MCF 10A (cell line): ENCODE measurements at regions not wholly inside any gene's neighbourhood (a gene's known extent, or its start where the extent isn't known, plus 50 kb on each side); places are given as distances from the start of the nearest gene placed in this dataset.
A peak's percentile ranks its signal among the peaks of the same experiment; 100 is the strongest.

ENCODE experiments used
- BruUV-seq: library from RNA; stranded (reverse); fragments of 400-500 nt; replicated peaks from 2 replicates; lab custom pipeline; 2021; lab: Mats Ljungman, UMichigan
- CTCF ChIA-PET: fragments of 300-600 bp; sonication (Branson Sonifier 250); formaldehyde crosslinking; extraction: SDS; loops from one replicate; lab custom pipeline; 2021; ENCODE audit warnings: antibody characterized with exemption, inconsistent platforms; lab: Yijun Ruan, JAX
- POLR2A ChIA-PET: fragments of 300-600, 350-650 bp; sonication (Branson Sonifier 250); formaldehyde crosslinking; extraction: SDS; loops from one replicate; lab custom pipeline; 2020; ENCODE audit warnings: antibody characterized with exemption, inconsistent platforms; lab: Yijun Ruan, JAX
- DNase-seq: peaks from one replicate; pipeline ENCODE4 v3.0.0-alpha.2; 2018; ENCODE audit not compliant: unreplicated experiment
- H3K27ac Mint-ChIP-seq: one replicate; pipeline ENCODE4 v1.8.0; 2022; ENCODE audit warnings: mild to moderate bottlenecking, low read depth, mixed read lengths; ENCODE audit not compliant: unreplicated experiment
- H3K27me3 Mint-ChIP-seq: one replicate; pipeline ENCODE4 v1.8.0; 2022; ENCODE audit warnings: mixed read lengths; ENCODE audit not compliant: insufficient read depth, unreplicated experiment
- H3K36me3 Mint-ChIP-seq: one replicate; pipeline ENCODE4 v1.8.0; 2022; ENCODE audit warnings: mild to moderate bottlenecking, moderate library complexity, mixed read lengths; ENCODE audit not compliant: insufficient read depth, unreplicated experiment
- H3K4me1 Mint-ChIP-seq: one replicate; pipeline ENCODE4 v1.8.0; 2022; ENCODE audit warnings: mixed read lengths; ENCODE audit not compliant: insufficient read depth, unreplicated experiment
- H3K4me3 Mint-ChIP-seq: one replicate; pipeline ENCODE4 v1.8.0; 2022; ENCODE audit warnings: mild to moderate bottlenecking, moderate library complexity, mixed read lengths; ENCODE audit not compliant: unreplicated experiment
- H3K9me3 Mint-ChIP-seq: one replicate; pipeline ENCODE4 v1.8.0; 2022; ENCODE audit warnings: mixed read lengths; ENCODE audit not compliant: unreplicated experiment
- intact Hi-C: fragments of 100-400 bp; cut with micrococcal nuclease; formaldehyde crosslinking; loops from 2 replicates; pipeline ENCODE4 v1.14.1; 2022
- TF ChIP-seq, protein P1 (sequence below): fragments of 200-600 bp; IDR thresholded peaks from one replicate; pipeline ENCODE4 v1.8.0; 2022; ENCODE audit warnings: antibody characterized with exemption, mild to moderate bottlenecking; ENCODE audit not compliant: unreplicated experiment

DNA sequence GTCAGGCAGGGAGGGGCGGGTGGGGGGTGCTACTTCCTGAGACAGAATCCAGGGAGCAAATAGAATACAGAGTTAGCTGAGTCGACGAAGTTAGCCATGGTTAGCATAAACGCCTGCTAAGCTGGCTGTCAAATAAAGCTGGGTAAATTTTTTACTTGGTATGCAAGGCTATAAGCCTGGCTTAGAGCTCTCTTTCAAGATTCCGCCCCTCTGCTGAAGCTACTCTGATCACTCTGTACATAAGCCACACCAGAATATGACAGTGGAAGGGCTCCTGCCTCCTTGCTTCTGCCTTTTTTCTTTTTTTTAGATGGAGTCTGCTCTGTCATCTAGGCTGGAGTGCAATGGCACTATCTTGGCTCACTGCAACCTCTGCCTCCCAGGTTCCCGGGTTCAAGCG lies 58.3 kb downstream of the CYRIA start:
- H3K9me3 Mint-ChIP-seq: no peaks in the 10 kb centered on the region
- ChIA-PET CTCF (interaction anchor here (0.6 to 2.1 kb wide), 9 partner anchors 16 to 1101 kb away, joined by 3 to 11 read pairs (median 4); no protein-coding TSS in a partner anchor), POLR2A (no interaction called here)
- H3K27me3 Mint-ChIP-seq: no peaks in the 10 kb centered on the region
- no peak for DNase-seq
- no peak overlapping the region for H3K4me3 Mint-ChIP-seq
- intact Hi-C loops: no loop called here
- no peak overlapping the region for H3K27ac Mint-ChIP-seq
- TF ChIP-seq, protein P1, sequence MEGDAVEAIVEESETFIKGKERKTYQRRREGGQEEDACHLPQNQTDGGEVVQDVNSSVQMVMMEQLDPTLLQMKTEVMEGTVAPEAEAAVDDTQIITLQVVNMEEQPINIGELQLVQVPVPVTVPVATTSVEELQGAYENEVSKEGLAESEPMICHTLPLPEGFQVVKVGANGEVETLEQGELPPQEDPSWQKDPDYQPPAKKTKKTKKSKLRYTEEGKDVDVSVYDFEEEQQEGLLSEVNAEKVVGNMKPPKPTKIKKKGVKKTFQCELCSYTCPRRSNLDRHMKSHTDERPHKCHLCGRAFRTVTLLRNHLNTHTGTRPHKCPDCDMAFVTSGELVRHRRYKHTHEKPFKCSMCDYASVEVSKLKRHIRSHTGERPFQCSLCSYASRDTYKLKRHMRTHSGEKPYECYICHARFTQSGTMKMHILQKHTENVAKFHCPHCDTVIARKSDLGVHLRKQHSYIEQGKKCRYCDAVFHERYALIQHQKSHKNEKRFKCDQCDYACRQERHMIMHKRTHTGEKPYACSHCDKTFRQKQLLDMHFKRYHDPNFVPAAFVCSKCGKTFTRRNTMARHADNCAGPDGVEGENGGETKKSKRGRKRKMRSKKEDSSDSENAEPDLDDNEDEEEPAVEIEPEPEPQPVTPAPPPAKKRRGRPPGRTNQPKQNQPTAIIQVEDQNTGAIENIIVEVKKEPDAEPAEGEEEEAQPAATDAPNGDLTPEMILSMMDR: no peak
- BruUV-seq: no TSS peak
- H3K4me1 Mint-ChIP-seq: no peaks in the 10 kb centered on the region
- H3K36me3 Mint-ChIP-seq: no peaks in the 10 kb centered on the region

DNA sequence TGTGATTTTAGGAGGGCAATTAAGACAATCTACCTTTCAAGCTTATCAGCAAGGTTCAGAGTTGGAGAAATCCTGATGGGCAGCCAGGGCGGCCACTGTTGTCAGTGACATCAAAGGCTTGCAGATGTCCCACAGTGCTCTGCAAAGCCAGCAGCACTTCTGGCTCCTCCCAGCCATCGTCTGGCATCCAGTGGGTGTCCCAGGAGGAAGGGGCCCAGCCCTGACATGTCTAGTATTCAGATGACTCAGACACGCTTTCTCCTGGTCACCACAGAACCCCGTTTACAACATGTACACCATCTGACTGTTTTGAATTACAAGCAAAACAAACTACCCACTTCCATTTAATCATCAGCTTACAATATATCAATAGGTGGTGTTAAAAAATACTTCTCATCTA lies 61.4 kb downstream of the CYRIA start:
- intact Hi-C loops: no loop called here
- H3K27me3 Mint-ChIP-seq: no peaks in the 10 kb centered on the region
- no peaks in the 10 kb centered on the region for H3K4me1 Mint-ChIP-seq
- CTCF ChIA-PET: interaction anchor here (0.9 to 2.1 kb wide), 6 partner anchors 47 to 964 kb away, joined by 4 to 9 read pairs (median 4); partner anchors contain the start of gene MYCN
- POLR2A ChIA-PET: no interaction called here
- H3K9me3 Mint-ChIP-seq: no peaks in the 10 kb centered on the region
- H3K27ac Mint-ChIP-seq: no peak overlapping the region
- no peaks in the 10 kb centered on the region for H3K36me3 Mint-ChIP-seq
- no TSS peak for BruUV-seq
- TF ChIP-seq, protein P1: no peak
- peak; percentile 47 for DNase-seq
- no peak overlapping the region for H3K4me3 Mint-ChIP-seq

DNA sequence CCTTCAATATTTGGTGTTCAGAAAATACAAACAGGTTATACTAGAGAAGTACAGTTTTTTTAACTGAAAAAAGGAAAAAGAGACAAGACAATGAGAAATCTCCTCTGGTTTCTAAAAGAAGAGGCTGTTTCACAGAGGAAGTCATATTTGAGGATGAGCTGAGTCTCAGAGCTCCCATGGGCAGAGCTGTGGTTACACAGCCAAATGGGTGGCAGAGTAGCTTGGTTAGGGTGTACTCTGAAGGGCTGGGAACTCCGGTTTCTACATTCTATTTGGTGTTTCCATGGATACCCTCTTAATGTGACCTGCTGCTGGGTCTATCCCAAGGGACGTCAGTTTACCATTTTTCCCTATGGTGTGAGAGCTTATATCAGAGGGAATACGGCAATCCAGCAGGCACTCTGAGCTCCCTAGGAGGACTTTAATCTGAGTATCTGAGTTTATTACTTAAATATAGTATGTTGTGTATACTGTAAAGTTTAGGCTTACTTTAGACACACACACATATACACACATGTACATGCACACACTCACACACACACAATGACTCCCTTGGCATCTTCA lies 74.2 kb downstream of the CYRIA start:
- Mint-ChIP-seq H3K36me3 (no peaks in the 10 kb centered on the region), H3K9me3 (no peaks in the 10 kb centered on the region), H3K4me3 (no peak overlapping the region), H3K27me3 (no peaks in the 10 kb centered on the region), H3K27ac (no peak overlapping the region), H3K4me1 (no peaks in the 10 kb centered on the region)
- BruUV-seq: no TSS peak
- ChIA-PET CTCF (interaction anchor here (0.9 to 2.1 kb wide), 2 partner anchors 15 to 17 kb away, joined by 4 to 11 read pairs; no protein-coding TSS in a partner anchor), POLR2A (no interaction called here)
- intact Hi-C loops: no loop called here
- TF ChIP-seq, protein P1: no peak
- no peak for DNase-seq

DNA sequence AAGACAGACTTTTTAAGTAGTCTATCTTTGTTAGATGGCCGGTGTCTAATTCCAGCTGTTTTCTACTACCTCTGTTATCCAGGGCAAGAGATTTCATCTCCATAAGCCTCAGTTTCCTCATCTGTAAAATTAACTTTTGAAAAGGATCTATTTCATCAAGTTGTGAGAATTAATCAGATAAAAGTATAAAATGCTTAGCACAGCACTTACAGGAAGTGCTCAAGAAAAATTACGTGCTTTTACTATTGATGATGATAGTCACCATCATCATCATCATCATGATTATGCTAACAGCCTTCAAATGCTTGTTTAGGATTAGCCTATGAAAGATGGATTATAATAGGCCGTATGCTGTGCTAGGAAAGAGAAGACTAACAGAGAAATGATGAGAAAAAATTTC lies 76.2 kb downstream of the CYRIA start:
- TF ChIP-seq, protein P1: no peak
- Mint-ChIP-seq H3K9me3 (no peaks in the 10 kb centered on the region), H3K4me3 (no peak overlapping the region), H3K27me3 (no peaks in the 10 kb centered on the region), H3K36me3 (no peaks in the 10 kb centered on the region), H3K4me1 (no peaks in the 10 kb centered on the region), H3K27ac (no peak overlapping the region)
- intact Hi-C loops: no loop called here
- DNase-seq: no peak
- POLR2A ChIA-PET: interaction anchor here (0.6 kb wide), 1 partner anchor 342 kb away, joined by 3 read pairs; no protein-coding TSS in a partner anchor
- BruUV-seq: no TSS peak
- CTCF ChIA-PET: interaction anchor here (0.8 to 1.2 kb wide), 2 partner anchors 20 to 953 kb away, joined by 3 read pairs; no protein-coding TSS in a partner anchor
